GM12878 (cell line): ENCODE measurements at regions not wholly inside any gene's neighbourhood (a gene's known extent, or its start where the extent isn't known, plus 50 kb on each side); places are given as distances from the start of the nearest gene placed in this dataset.

Source experiments
- ATAC-seq: fragments of 200-7000 bp; cut with Tn5 transposase; 3 replicates; pipeline ENCODE4 v1.9.1; 2020; ENCODE audit warnings: mild to moderate bottlenecking, moderate library complexity
- BruUV-seq: library from RNA; stranded (reverse); fragments of 400-500 nt; replicated peaks from 2 replicates; lab custom pipeline; 2021; lab: Mats Ljungman, UMichigan
- CTCF ChIA-PET: fragments of 300-600 bp; sonication (Branson Sonifier 250); formaldehyde crosslinking; extraction: SDS; loops from one replicate; lab custom pipeline; 2021; ENCODE audit warnings: inconsistent platforms; lab: Yijun Ruan, JAX
- POLR2A ChIA-PET: fragments of 350-600 bp; formaldehyde crosslinking; extraction: SDS; loops from one replicate; lab custom pipeline; 2021; ENCODE audit warnings: inconsistent platforms; lab: Charles Lee
- RAD21 ChIA-PET: fragments of 300-600 bp; sonication (Branson Sonifier 250); formaldehyde crosslinking; loops from one replicate; lab custom pipeline; 2023; ENCODE audit warnings: antibody characterized with exemption; ENCODE audit not compliant: unreplicated experiment; lab: Charles Lee
- SMC1A ChIA-PET: fragments of 300-600 bp; sonication (Branson Sonifier 250); formaldehyde crosslinking; loops from one replicate; lab custom pipeline; 2023; ENCODE audit not compliant: unreplicated experiment, uncharacterized antibody; lab: Charles Lee
- DNase-seq: peaks from one replicate; pipeline ENCODE4 v3.0.0-alpha.2; 2011; ENCODE audit warnings: low read depth, low spot score
- FAIRE-seq: peaks from 3 replicates; lab custom pipeline; 2011; peaks lifted over from hg19 to GRCh38; lab: Jason Lieb, UNC
- H2AFZ ChIP-seq: 2 replicates; pipeline ENCODE4 v1.6.0; 2011; ENCODE audit warnings: low read depth, low read length, control low read depth; ENCODE audit not compliant: control insufficient read depth
- H3K27ac ChIP-seq: 2 replicates; pipeline ENCODE4 v1.5.1; 2011; ENCODE audit warnings: control low read depth; ENCODE audit not compliant: control insufficient read depth, insufficient read depth
- H3K27me3 ChIP-seq, 2 experiments: replicated peaks in 1 of 2; 2 replicates each; pipeline versions ENCODE4 v1.6.0 to v1.6.1; 2011; ENCODE audit warnings: low read length in 1 of 2; ENCODE audit not compliant: control insufficient read depth in 2 of 2, insufficient read depth in 2 of 2
- H3K36me3 ChIP-seq, 2 experiments: 2 replicates each; pipeline ENCODE4 v1.5.1; 2011; ENCODE audit warnings: low read length in 1 of 2; ENCODE audit not compliant: control insufficient read depth in 2 of 2, insufficient read depth in 2 of 2
- H3K4me1 ChIP-seq: 2 replicates; pipeline ENCODE4 v1.6.1; 2011; ENCODE audit warnings: mild to moderate bottlenecking, low read length, moderate library complexity, mixed read lengths; ENCODE audit not compliant: control insufficient read depth, insufficient read depth
- H3K4me2 ChIP-seq: 2 replicates; pipeline ENCODE4 v1.6.0; 2011; ENCODE audit warnings: control low read depth; ENCODE audit not compliant: control insufficient read depth, insufficient read depth
- H3K4me3 ChIP-seq: fragments of 200-600 bp; sonication (generic); 2 replicates; pipeline ENCODE4 v1.5.1; 2016
- H3K79me2 ChIP-seq: 2 replicates; pipeline ENCODE4 v1.6.0; 2011; ENCODE audit warnings: low read length; ENCODE audit not compliant: control insufficient read depth, insufficient read depth
- H3K9ac ChIP-seq: 2 replicates; pipeline ENCODE4 v1.8.0; 2011; ENCODE audit warnings: low read length, control low read depth, mixed read lengths; ENCODE audit not compliant: control insufficient read depth, insufficient read depth
- H3K9me3 ChIP-seq: replicated peaks from 3 replicates; pipeline ENCODE4 v1.5.1; 2011; ENCODE audit warnings: mild to moderate bottlenecking, low read length; ENCODE audit not compliant: control insufficient read depth, insufficient read depth
- H4K20me1 ChIP-seq: 2 replicates; pipeline ENCODE4 v1.6.0; 2011; ENCODE audit not compliant: control insufficient read depth, insufficient read depth
- CEBPZ ChIP-seq: fragments of 150-350 bp; IDR thresholded peaks from 2 replicates; pipeline ENCODE4 v1.6.1; 2016; ENCODE audit warnings: low read depth, low read length
- FOXM1 ChIP-seq: IDR thresholded peaks from 2 replicates; pipeline ENCODE4 v1.6.1; 2012; ENCODE audit warnings: low read depth, mild to moderate bottlenecking, inconsistent platforms, low read length, moderate library complexity
- JUNB ChIP-seq: IDR thresholded peaks from 2 replicates; pipeline ENCODE4 v1.6.1; 2016; ENCODE audit warnings: antibody characterized with exemption, mild to moderate bottlenecking
- MXI1 ChIP-seq: fragments of 150-350 bp; IDR thresholded peaks from 2 replicates; pipeline ENCODE4 v1.6.1; 2011; ENCODE audit warnings: low read depth, mild to moderate bottlenecking, inconsistent platforms, low read length, improper control_type of control experiment
- NRF1 ChIP-seq: conservative IDR thresholded peaks from 2 replicates; pipeline ENCODE4 v1.6.1; 2011; ENCODE audit warnings: mild to moderate bottlenecking, low read depth, low read length, improper control_type of control experiment
- SUZ12 ChIP-seq: fragments of 200-600 bp; sonication (generic); IDR thresholded peaks from one replicate; pipeline ENCODE4 v1.6.1; 2018; ENCODE audit warnings: antibody characterized with exemption, mild to moderate bottlenecking; ENCODE audit not compliant: unreplicated experiment
- TBL1XR1 ChIP-seq: IDR thresholded peaks from 2 replicates; pipeline ENCODE4 v1.6.1; 2012; ENCODE audit warnings: low read depth, low read length, improper control_type of control experiment
- WRNIP1 ChIP-seq: IDR thresholded peaks from 2 replicates; pipeline ENCODE4 v1.6.1; 2011; ENCODE audit warnings: low read depth, low read length, improper control_type of control experiment, borderline replicate concordance
- WGBS: methylation state at CpG from one replicate; pipeline ENCODE4 v1.1.6; 2016; ENCODE audit warnings: low lambda C conversion rate; ENCODE audit not compliant: insufficient replicate concordance, insufficient coverage; ENCODE audit errors: missing lambda C conversion rate; 5-methylcytosine and 5-hydroxymethylcytosine counted together
- in situ Hi-C: fragments of 300-500 bp; cut with MboI; formaldehyde crosslinking; loops from 9 replicates; pipeline ENCODE4 v1.14.3; 2018; ENCODE audit warnings: mixed read lengths
- intact Hi-C: fragments of 100-400 bp; cut with micrococcal nuclease; formaldehyde crosslinking; loops from one replicate; pipeline ENCODE4 v1.14.2; 2022; ENCODE audit not compliant: unreplicated experiment
- TF ChIP-seq, protein P1 (sequence below), 3 experiments: IDR thresholded peaks in 2 of 3; conservative IDR thresholded peaks in 1 of 3; 2 replicates each; pipeline ENCODE4 v1.5.1; 2011; ENCODE audit warnings: low read depth in 3 of 3, low read length in 3 of 3, mild to moderate bottlenecking in 3 of 3, control low read depth in 2 of 3, moderate library complexity in 2 of 3, inconsistent platforms in 1 of 3, mixed read lengths in 1 of 3; ENCODE audit not compliant: control insufficient read depth in 2 of 3, insufficient read depth in 1 of 3; ENCODE audit errors: extremely low read depth in 1 of 3
- TF ChIP-seq, protein P2 (sequence below): IDR thresholded peaks from 2 replicates; pipeline ENCODE4 v1.6.1; 2011; ENCODE audit warnings: low read depth, low read length, improper control_type of control experiment, borderline replicate concordance
- TF ChIP-seq, protein P3 (sequence below): IDR thresholded peaks from 2 replicates; pipeline ENCODE4 v1.6.1; 2012; ENCODE audit warnings: low read depth, low read length, improper control_type of control experiment

- Histone ChIP-seq H3K9me3 (no peaks in the 10 kb centered on the region), H3K79me2 (no peaks in the 10 kb centered on the region), H3K9ac (no peak overlapping the region), H3K27ac (no peak overlapping the region), H3K4me3 (no peak overlapping the region), H4K20me1 (no peaks in the 10 kb centered on the region), H2AFZ (no peak overlapping the region), H3K36me3 (no peaks in the 10 kb centered on the region), H3K4me2 (no peak overlapping the region), H3K4me1 (no peaks in the 10 kb centered on the region), H3K27me3 (no peaks in the 10 kb centered on the region)
- DNase-seq (no peak), ATAC-seq (no peak), FAIRE-seq (no peak)
- BruUV-seq = no TSS peak
- ChIA-PET RAD21 (no interaction called here), CTCF (no interaction called here), SMC1A (no interaction called here), POLR2A (no interaction called here)
- 18% methylated on average over 1 of the region's 1 CpG for WGBS
- intact Hi-C loops = no loop called here
- in situ Hi-C loops = no loop called here
- TF ChIP-seq TBL1XR1 (no peak), FOXM1 (no peak), NRF1 (no peak)
- TF ChIP-seq, protein P1, sequence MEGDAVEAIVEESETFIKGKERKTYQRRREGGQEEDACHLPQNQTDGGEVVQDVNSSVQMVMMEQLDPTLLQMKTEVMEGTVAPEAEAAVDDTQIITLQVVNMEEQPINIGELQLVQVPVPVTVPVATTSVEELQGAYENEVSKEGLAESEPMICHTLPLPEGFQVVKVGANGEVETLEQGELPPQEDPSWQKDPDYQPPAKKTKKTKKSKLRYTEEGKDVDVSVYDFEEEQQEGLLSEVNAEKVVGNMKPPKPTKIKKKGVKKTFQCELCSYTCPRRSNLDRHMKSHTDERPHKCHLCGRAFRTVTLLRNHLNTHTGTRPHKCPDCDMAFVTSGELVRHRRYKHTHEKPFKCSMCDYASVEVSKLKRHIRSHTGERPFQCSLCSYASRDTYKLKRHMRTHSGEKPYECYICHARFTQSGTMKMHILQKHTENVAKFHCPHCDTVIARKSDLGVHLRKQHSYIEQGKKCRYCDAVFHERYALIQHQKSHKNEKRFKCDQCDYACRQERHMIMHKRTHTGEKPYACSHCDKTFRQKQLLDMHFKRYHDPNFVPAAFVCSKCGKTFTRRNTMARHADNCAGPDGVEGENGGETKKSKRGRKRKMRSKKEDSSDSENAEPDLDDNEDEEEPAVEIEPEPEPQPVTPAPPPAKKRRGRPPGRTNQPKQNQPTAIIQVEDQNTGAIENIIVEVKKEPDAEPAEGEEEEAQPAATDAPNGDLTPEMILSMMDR (IDR thresholded peaks at IDR 0.05 in 2 of 3, conservative IDR thresholded peaks at IDR 0.05 in 1 of 3; ENCODE audit: control insufficient read depth in 2 of 3, extremely low read depth in 1 of 3, insufficient read depth in 1 of 3, low read depth in 3 of 3, low read length in 3 of 3) = no peak
Observed at GRCh38 chr3:36244728-36245127, 135.6 kb upstream of the STAC start.

GRCh38 chr3:36248374-36248773, 131.9 kb upstream of the STAC start:
- no peak for DNase-seq
- Histone ChIP-seq H3K4me2 (no peak overlapping the region), H2AFZ (no peak overlapping the region), H3K27ac (no peak overlapping the region), H3K4me3 (no peak overlapping the region), H3K27me3 (no peaks in the 10 kb centered on the region), H4K20me1 (no peaks in the 10 kb centered on the region), H3K79me2 (no peaks in the 10 kb centered on the region), H3K9me3 (no peaks in the 10 kb centered on the region), H3K4me1 (no peaks in the 10 kb centered on the region), H3K9ac (no peak overlapping the region), H3K36me3 (no peaks in the 10 kb centered on the region)
- FAIRE-seq = no peak
- ChIA-PET SMC1A (no interaction called here), RAD21 (no interaction called here), CTCF (no interaction called here), POLR2A (no interaction called here)
- intact Hi-C loops (no loop called here), in situ Hi-C loops (no loop called here)
- 11% methylated on average over 3 of the region's 3 CpGs for WGBS
- no peak for ATAC-seq
- no TSS peak for BruUV-seq
- TF ChIP-seq, protein P2, sequence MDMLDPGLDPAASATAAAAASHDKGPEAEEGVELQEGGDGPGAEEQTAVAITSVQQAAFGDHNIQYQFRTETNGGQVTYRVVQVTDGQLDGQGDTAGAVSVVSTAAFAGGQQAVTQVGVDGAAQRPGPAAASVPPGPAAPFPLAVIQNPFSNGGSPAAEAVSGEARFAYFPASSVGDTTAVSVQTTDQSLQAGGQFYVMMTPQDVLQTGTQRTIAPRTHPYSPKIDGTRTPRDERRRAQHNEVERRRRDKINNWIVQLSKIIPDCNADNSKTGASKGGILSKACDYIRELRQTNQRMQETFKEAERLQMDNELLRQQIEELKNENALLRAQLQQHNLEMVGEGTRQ = no peak
- TF ChIP-seq WRNIP1 (no peak), MXI1 (no peak), JUNB (no peak), CEBPZ (no peak), SUZ12 (no peak)
- TF ChIP-seq, protein P3, sequence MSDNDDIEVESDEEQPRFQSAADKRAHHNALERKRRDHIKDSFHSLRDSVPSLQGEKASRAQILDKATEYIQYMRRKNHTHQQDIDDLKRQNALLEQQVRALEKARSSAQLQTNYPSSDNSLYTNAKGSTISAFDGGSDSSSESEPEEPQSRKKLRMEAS = no peak
